Mesendoderm (in vitro differentiated cells): ENCODE measurements at regions not wholly inside any gene's neighbourhood (a gene's known extent, or its start where the extent isn't known, plus 50 kb on each side); places are given as distances from the start of the nearest gene placed in this dataset.

Experiments
- DNase-seq: peaks from one replicate; pipeline ENCODE4 v3.0.0; 2013
- H2AK5ac ChIP-seq: 2 replicates; pipeline ENCODE4 v1.6.1; 2013; ENCODE audit warnings: low read length, inconsistent platforms
- H2BK120ac ChIP-seq: 2 replicates; pipeline ENCODE4 v1.6.1; 2013; ENCODE audit warnings: low read depth, mild to moderate bottlenecking, low read length, moderate library complexity, mixed read lengths
- H2BK15ac ChIP-seq: replicated peaks from 2 replicates; pipeline ENCODE4 v1.6.1; 2013; ENCODE audit warnings: low read depth, mild to moderate bottlenecking, moderate library complexity
- H2BK5ac ChIP-seq: 2 replicates; pipeline ENCODE4 v1.6.1; 2013; ENCODE audit warnings: low read length, inconsistent platforms
- H3K18ac ChIP-seq: 2 replicates; pipeline ENCODE4 v1.6.1; 2013; ENCODE audit warnings: mild to moderate bottlenecking, low read length, mixed read lengths
- H3K23ac ChIP-seq: one replicate; pipeline ENCODE4 v1.6.1; 2013; ENCODE audit warnings: low read length
- H3K27ac ChIP-seq: 2 replicates; pipeline ENCODE4 v1.5.1; 2013; ENCODE audit warnings: low read depth, mild to moderate bottlenecking, inconsistent platforms, low read length, moderate library complexity
- H3K27me3 ChIP-seq: 2 replicates; pipeline ENCODE4 v1.6.1; 2013; ENCODE audit warnings: low read length, control low read depth, mild to moderate bottlenecking, inconsistent platforms; ENCODE audit not compliant: insufficient read depth, poor library complexity
- H3K36me3 ChIP-seq: 2 replicates; pipeline ENCODE4 v1.6.1; 2013; ENCODE audit warnings: low read length, inconsistent platforms; ENCODE audit not compliant: control insufficient read depth, insufficient read depth
- H3K4ac ChIP-seq: one replicate; pipeline ENCODE4 v1.6.1; 2013; ENCODE audit warnings: low read depth, mild to moderate bottlenecking, low read length, moderate library complexity
- H3K4me1 ChIP-seq: 2 replicates; pipeline ENCODE4 v1.6.1; 2013; ENCODE audit warnings: low read depth, low read length, inconsistent platforms; ENCODE audit not compliant: control insufficient read depth
- H3K4me2 ChIP-seq: 2 replicates; pipeline ENCODE4 v1.6.1; 2013; ENCODE audit warnings: low read length
- H3K4me3 ChIP-seq: 2 replicates; pipeline ENCODE4 v1.5.1; 2013; ENCODE audit warnings: mild to moderate bottlenecking, low read length
- H3K56ac ChIP-seq: one replicate; pipeline ENCODE4 v1.6.1; 2013; ENCODE audit warnings: low read length
- H3K79me1 ChIP-seq: 2 replicates; pipeline ENCODE4 v1.6.1; 2013; ENCODE audit warnings: low read length, inconsistent platforms
- H3K79me2 ChIP-seq: 2 replicates; pipeline ENCODE4 v1.6.1; 2013; ENCODE audit warnings: mild to moderate bottlenecking, low read length; ENCODE audit not compliant: control insufficient read depth, insufficient read depth
- H3K9ac ChIP-seq: 2 replicates; pipeline ENCODE4 v1.6.1; 2013; ENCODE audit warnings: low read length, inconsistent platforms
- H4K5ac ChIP-seq: one replicate; pipeline ENCODE4 v1.6.1; 2013; ENCODE audit warnings: low read length
- H4K8ac ChIP-seq: one replicate; pipeline ENCODE4 v1.6.1; 2013; ENCODE audit warnings: low read depth, mild to moderate bottlenecking, control low read depth, low read length, moderate library complexity
- WGBS: extraction: QIAGEN DNeasy Blood & Tissue Kit; methylation state at CpG from one replicate; pipeline ENCODE4 v1.1.7; 2013; ENCODE audit warnings: low lambda C conversion rate, missing lambda C conversion rate; ENCODE audit not compliant: insufficient coverage; ENCODE audit errors: extremely low coverage; 5-methylcytosine and 5-hydroxymethylcytosine counted together

- H3K27me3 ChIP-seq = no peaks in the 10 kb centered on the region
- no peak overlapping the region for H3K23ac ChIP-seq
- no peak overlapping the region for H4K8ac ChIP-seq
- H3K79me2 ChIP-seq = no peaks in the 10 kb centered on the region
- WGBS = no CpG with 5 or more reads among the region's 1 CpG
- no peak overlapping the region for H2BK5ac ChIP-seq
- H3K4me3 ChIP-seq = no peak overlapping the region
- peaks cover 2% of the 10 kb centered on the region for H3K4me1 ChIP-seq
- H3K36me3 ChIP-seq = no peaks in the 10 kb centered on the region
- no peak overlapping the region for H2BK15ac ChIP-seq
- no peak overlapping the region for H3K27ac ChIP-seq
- no peak overlapping the region for H2AK5ac ChIP-seq
- no peak overlapping the region for H3K4ac ChIP-seq
- no peak overlapping the region for H2BK120ac ChIP-seq
- no peak overlapping the region for H3K4me2 ChIP-seq
- no peaks in the 10 kb centered on the region for H3K79me1 ChIP-seq
- H4K5ac ChIP-seq = no peak overlapping the region
- H3K9ac ChIP-seq = no peak overlapping the region
- no peak overlapping the region for H3K18ac ChIP-seq
- no peak for DNase-seq
- H3K56ac ChIP-seq = no peak overlapping the region
Measured at GRCh38 chr1:81142099-81142826, 658.5 kb upstream of the ADGRL2 start.

DNA sequence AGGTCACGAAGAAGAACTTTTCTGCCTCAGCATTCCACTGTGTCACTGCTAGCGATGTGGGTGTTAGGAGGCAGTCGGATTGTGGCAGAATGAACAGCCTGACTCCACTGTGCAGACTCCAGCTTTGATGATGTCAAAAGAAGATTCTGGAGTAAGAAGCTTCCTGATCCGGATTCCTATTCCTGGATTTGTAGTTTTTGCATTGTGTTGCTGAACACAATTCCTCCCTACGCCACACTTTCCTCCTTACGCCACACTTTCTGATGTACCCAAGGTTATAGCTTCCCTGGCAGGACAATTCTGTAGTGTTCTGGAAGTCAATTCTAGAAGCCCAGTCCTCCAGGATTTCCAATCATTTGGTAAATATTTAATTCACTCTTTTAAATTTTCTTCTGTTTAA lies 665.2 kb upstream of the ADGRL2 start:
- Histone ChIP-seq H2BK15ac (no peak overlapping the region), H3K79me1 (no peaks in the 10 kb centered on the region), H3K27me3 (no peaks in the 10 kb centered on the region), H4K5ac (no peak overlapping the region), H3K4me3 (no peak overlapping the region), H3K4ac (no peak overlapping the region), H3K56ac (no peak overlapping the region), H3K36me3 (no peaks in the 10 kb centered on the region), H3K18ac (no peak overlapping the region), H4K8ac (no peak overlapping the region), H2BK5ac (no peak overlapping the region), H3K4me1 (no peaks in the 10 kb centered on the region), H3K9ac (no peak overlapping the region), H2BK120ac (no peak overlapping the region), H3K79me2 (no peaks in the 10 kb centered on the region), H3K27ac (no peak overlapping the region), H3K23ac (no peak overlapping the region), H3K4me2 (no peak overlapping the region), H2AK5ac (no peak overlapping the region)
- DNase-seq = no peak
- no CpG with 5 or more reads among the region's 6 CpGs for WGBS

DNA sequence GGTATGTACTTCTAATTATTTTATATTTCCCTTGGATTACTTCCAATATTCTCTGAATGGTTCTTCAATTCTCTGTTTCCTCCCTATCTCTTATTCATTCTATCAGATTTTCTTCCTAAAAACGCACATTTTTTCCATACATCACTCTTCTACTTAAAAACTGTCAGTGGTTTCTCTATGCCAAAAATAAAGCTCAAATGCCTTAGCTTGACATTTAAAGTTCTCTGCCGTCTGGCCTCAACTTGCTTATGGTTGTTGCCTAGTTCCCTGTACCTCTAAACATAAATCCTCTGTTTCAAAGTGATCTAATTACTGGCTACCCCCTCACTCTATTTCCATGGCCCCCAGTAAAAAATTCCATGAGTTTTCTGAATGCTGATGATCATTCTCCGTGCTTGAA lies 671.0 kb upstream of the ADGRL2 start:
- Histone ChIP-seq H2AK5ac (no peak overlapping the region), H3K4me3 (no peak overlapping the region), H3K27ac (no peak overlapping the region), H3K27me3 (no peaks in the 10 kb centered on the region), H3K23ac (no peak overlapping the region), H3K56ac (no peak overlapping the region), H3K36me3 (no peaks in the 10 kb centered on the region), H2BK120ac (no peak overlapping the region), H4K5ac (no peak overlapping the region), H3K79me2 (no peaks in the 10 kb centered on the region), H3K4me1 (no peaks in the 10 kb centered on the region), H3K79me1 (no peaks in the 10 kb centered on the region), H3K4me2 (no peak overlapping the region), H3K18ac (no peak overlapping the region), H3K4ac (no peak overlapping the region), H2BK5ac (no peak overlapping the region), H3K9ac (no peak overlapping the region), H4K8ac (no peak overlapping the region), H2BK15ac (no peak overlapping the region)
- 100% methylated on average over 1 of the region's 3 CpGs for WGBS
- DNase-seq = no peak

DNA sequence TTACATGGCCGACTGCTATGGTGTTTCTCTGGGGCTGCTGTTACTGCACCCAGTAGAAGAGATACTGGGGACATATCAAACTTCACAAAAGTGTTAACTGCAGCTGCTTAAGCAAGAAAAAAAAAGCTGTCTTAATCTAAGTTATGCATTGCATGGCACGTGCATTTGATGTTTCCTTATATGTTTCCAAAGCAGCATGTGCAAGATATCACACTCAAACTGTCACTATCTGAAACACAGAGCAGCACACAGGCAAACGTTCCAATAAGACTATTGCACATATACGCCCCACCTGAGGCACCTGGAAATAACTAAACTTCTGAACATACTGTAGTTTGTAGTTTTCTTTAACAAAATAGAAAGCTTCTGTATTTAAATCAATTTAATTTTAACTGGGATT lies 671.4 kb upstream of the ADGRL2 start:
- Histone ChIP-seq H2BK15ac (no peak overlapping the region), H4K5ac (no peak overlapping the region), H3K9ac (no peak overlapping the region), H3K18ac (no peak overlapping the region), H3K4me3 (no peak overlapping the region), H3K4me2 (no peak overlapping the region), H3K4ac (no peak overlapping the region), H3K23ac (no peak overlapping the region), H3K4me1 (no peaks in the 10 kb centered on the region), H3K56ac (no peak overlapping the region), H3K27ac (no peak overlapping the region), H2BK120ac (no peak overlapping the region), H3K79me1 (no peaks in the 10 kb centered on the region), H4K8ac (no peak overlapping the region), H3K36me3 (no peaks in the 10 kb centered on the region), H3K79me2 (no peaks in the 10 kb centered on the region), H2AK5ac (no peak overlapping the region), H2BK5ac (no peak overlapping the region), H3K27me3 (no peaks in the 10 kb centered on the region)
- no peak for DNase-seq
- no CpG with 5 or more reads among the region's 4 CpGs for WGBS

DNA sequence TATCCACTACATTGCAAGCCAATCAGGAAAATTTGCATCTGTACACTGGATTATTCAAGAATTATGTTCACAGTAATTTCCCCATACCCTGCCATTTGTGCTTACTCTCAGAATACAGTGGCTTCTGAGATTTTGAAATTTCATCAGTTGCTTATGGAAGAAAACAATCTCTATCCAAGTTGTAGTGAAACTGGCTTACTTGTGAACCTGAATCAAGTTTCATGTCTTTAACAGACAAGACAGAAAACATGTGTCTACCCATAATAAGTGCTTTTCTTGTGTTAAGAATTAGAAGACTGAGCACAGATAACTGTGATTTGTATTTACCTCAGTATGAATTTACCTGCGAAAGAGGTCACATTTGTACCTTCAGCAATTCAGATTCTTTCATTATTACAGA lies 672.7 kb upstream of the ADGRL2 start:
- H3K79me2 ChIP-seq = no peaks in the 10 kb centered on the region
- DNase-seq = no peak
- no peak overlapping the region for H3K4me2 ChIP-seq
- H3K18ac ChIP-seq = no peak overlapping the region
- H4K8ac ChIP-seq = no peak overlapping the region
- no peak overlapping the region for H2AK5ac ChIP-seq
- no peak overlapping the region for H3K4me3 ChIP-seq
- H2BK5ac ChIP-seq = no peak overlapping the region
- no peak overlapping the region for H2BK15ac ChIP-seq
- H3K79me1 ChIP-seq = no peaks in the 10 kb centered on the region
- no peak overlapping the region for H3K4ac ChIP-seq
- H3K9ac ChIP-seq = no peak overlapping the region
- no peak overlapping the region for H2BK120ac ChIP-seq
- H3K56ac ChIP-seq = no peak overlapping the region
- no peak overlapping the region for H3K23ac ChIP-seq
- no peak overlapping the region for H4K5ac ChIP-seq
- H3K27me3 ChIP-seq = no peaks in the 10 kb centered on the region
- H3K36me3 ChIP-seq = no peaks in the 10 kb centered on the region
- no peak overlapping the region for H3K27ac ChIP-seq
- WGBS = no CpG with 5 or more reads among the region's 1 CpG
- H3K4me1 ChIP-seq = no peaks in the 10 kb centered on the region

DNA sequence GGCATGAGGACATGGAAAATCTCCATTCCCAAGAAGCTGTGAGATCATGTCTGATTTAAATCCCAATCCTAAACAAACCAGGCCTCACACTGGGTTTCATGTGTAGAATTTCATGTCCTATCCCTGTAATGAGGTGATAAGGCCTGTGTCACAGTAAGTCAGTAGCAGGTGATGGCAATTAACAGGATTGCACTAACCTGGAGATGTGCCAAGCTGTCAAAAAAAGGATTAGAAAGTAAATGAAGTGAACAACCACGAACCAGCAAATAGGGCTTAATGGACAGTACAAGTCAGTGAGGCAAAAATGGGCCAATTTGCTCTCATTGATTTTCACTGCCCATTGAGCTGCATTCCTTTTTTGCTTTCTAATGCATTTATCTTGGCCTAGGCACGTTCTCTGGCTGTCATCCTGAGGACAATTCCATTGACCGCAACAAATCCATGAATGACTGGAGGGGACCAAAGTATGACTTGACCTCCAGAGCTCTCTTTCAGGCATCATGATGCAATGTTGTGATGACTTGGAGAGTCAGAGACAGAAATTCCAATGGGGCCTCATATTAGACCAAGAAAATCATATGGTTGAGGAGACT lies 673.6 kb upstream of the ADGRL2 start:
- no peaks in the 10 kb centered on the region for H3K36me3 ChIP-seq
- no peaks in the 10 kb centered on the region for H3K79me1 ChIP-seq
- WGBS = no CpG with 5 or more reads among the region's 3 CpGs
- H3K4me3 ChIP-seq = no peak overlapping the region
- no peak overlapping the region for H3K27ac ChIP-seq
- H4K5ac ChIP-seq = no peak overlapping the region
- no peak overlapping the region for H3K18ac ChIP-seq
- H2AK5ac ChIP-seq = no peak overlapping the region
- H3K23ac ChIP-seq = no peak overlapping the region
- H3K4me1 ChIP-seq = no peaks in the 10 kb centered on the region
- no peak overlapping the region for H3K56ac ChIP-seq
- no peak overlapping the region for H2BK15ac ChIP-seq
- H3K79me2 ChIP-seq = no peaks in the 10 kb centered on the region
- H3K9ac ChIP-seq = no peak overlapping the region
- H2BK5ac ChIP-seq = no peak overlapping the region
- H2BK120ac ChIP-seq = no peak overlapping the region
- H3K27me3 ChIP-seq = no peaks in the 10 kb centered on the region
- H3K4ac ChIP-seq = no peak overlapping the region
- DNase-seq = no peak
- H4K8ac ChIP-seq = no peak overlapping the region
- H3K4me2 ChIP-seq = no peak overlapping the region
